ENCODE measurements at regions not wholly inside any gene's neighbourhood (a gene's known extent, or its start where the extent isn't known, plus 50 kb on each side); places are given as distances from the start of the nearest gene placed in this dataset.
"Not testable (repeated sequence)": the region's sequence is repeated elsewhere in the genome, so short reads cannot be mapped to it uniquely, and the experiment has no call there.

DNA sequence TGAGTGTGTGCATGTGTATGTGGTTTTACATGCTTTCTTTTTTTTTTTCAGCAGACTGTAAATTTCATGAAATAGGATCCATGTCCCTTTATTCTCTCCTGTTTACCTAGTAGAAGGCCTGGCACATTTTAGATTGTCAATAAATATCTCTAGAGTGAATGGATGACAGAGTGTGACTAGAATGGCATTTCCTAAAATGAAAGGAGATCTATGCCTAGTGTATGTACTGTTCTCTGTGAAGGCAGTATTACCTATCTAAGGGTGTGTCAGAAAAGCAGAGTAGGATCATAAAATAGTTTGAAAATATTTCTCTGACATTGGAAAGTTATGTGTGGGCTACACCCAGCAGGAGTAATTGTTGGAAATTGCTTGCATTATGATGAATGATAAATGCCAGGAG is 1876.0 kb upstream of the C9orf72 start:
- H3K9me1 ChIP-seq (ENCODE audit: control insufficient read depth, extremely low read depth, insufficient read depth, low read length): no peaks in the 10 kb centered on the region
- no peak overlapping the region for H2AFZ ChIP-seq (ENCODE audit: control insufficient read depth, low read length)
- TF ChIP-seq, protein P1, sequence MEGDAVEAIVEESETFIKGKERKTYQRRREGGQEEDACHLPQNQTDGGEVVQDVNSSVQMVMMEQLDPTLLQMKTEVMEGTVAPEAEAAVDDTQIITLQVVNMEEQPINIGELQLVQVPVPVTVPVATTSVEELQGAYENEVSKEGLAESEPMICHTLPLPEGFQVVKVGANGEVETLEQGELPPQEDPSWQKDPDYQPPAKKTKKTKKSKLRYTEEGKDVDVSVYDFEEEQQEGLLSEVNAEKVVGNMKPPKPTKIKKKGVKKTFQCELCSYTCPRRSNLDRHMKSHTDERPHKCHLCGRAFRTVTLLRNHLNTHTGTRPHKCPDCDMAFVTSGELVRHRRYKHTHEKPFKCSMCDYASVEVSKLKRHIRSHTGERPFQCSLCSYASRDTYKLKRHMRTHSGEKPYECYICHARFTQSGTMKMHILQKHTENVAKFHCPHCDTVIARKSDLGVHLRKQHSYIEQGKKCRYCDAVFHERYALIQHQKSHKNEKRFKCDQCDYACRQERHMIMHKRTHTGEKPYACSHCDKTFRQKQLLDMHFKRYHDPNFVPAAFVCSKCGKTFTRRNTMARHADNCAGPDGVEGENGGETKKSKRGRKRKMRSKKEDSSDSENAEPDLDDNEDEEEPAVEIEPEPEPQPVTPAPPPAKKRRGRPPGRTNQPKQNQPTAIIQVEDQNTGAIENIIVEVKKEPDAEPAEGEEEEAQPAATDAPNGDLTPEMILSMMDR (optimal IDR thresholded peaks at IDR 0.05 in 1 of 3, IDR thresholded peaks at IDR 0.05 in 1 of 3, conservative IDR thresholded peaks at IDR 0.05 in 1 of 3; ENCODE audit: extremely low read depth in 1 of 3, insufficient read depth in 2 of 3, low read length in 3 of 3): no peak
- TF ChIP-seq EZH2 (IDR thresholded peaks at IDR 0.05; ENCODE audit: low read length): no peak
- H3K4me2 ChIP-seq (ENCODE audit: control insufficient read depth, extremely low read depth, insufficient read depth, low read depth, low read length): no peak overlapping the region
- no peak overlapping the region for H3K27ac ChIP-seq (ENCODE audit: control insufficient read depth, insufficient read depth, low read length)
- H3K4me3 ChIP-seq (ENCODE audit: control insufficient read depth in 2 of 3, extremely low read depth in 1 of 3, insufficient read depth in 2 of 3, low read depth in 1 of 3, low read length in 3 of 3): no peak overlapping the region
- H4K20me1 ChIP-seq (ENCODE audit: control insufficient read depth, extremely low read depth, insufficient read depth, low read length): no peaks in the 10 kb centered on the region
- no peaks in the 10 kb centered on the region for H3K4me1 ChIP-seq (ENCODE audit: control insufficient read depth, extremely low read depth, insufficient read depth, low read length)
- H3K36me3 ChIP-seq (ENCODE audit: control insufficient read depth in 2 of 2, extremely low read depth in 1 of 2, insufficient read depth in 2 of 2, low read length in 2 of 2): no peaks in the 10 kb centered on the region
- dilution Hi-C loops (cut with MboI; ENCODE audit: extremely low pct_ligation_motif_present, low sequenced_read_pairs): no loop called here
- DNase-seq (ENCODE audit: low read depth, low spot score) (no peak), FAIRE-seq (no peak)
- no peaks in the 10 kb centered on the region for H3K9me3 ChIP-seq (ENCODE audit: control insufficient read depth, low read depth, low read length)
- no peak overlapping the region for H3K9ac ChIP-seq (ENCODE audit: control insufficient read depth, extremely low read depth, insufficient read depth, low read length)
- no peaks in the 10 kb centered on the region for H3K79me2 ChIP-seq (ENCODE audit: control insufficient read depth, insufficient read depth, low read length)
- no peaks in the 10 kb centered on the region for H3K27me3 ChIP-seq (ENCODE audit: control insufficient read depth, extremely low read depth, insufficient read depth, low read length)

DNA sequence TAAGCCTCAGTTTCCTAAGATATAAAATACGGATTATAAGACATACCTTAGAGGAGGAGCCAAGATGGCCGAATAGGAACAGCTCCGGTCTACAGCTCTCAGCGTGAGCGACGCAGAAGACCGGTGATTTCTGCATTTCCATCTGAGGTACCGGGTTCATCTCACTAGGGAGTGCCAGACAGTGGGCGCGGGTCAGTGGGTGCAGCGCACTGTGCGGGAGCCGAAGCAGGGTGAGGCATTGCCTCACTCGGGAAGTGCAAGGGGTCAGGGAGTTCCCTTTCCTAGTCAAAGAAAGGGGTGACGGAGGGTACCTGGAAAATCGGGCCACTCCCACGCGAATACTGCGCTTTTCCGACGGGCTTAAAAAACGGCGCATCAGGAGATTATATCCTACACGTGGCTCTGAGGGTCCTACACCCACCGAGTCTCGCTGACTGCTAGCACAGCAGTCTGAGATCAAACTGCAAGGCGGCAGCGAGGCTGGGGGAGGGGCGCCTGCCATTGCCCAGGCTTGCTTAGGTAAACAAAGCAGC is 1877.1 kb upstream of the C9orf72 start:
- H3K9ac ChIP-seq (ENCODE audit: control insufficient read depth, extremely low read depth, insufficient read depth, low read length); H3K9me3 ChIP-seq (ENCODE audit: control insufficient read depth, low read depth, low read length); H3K9me1 ChIP-seq (ENCODE audit: control insufficient read depth, extremely low read depth, insufficient read depth, low read length); H3K36me3 ChIP-seq (ENCODE audit: control insufficient read depth in 2 of 2, extremely low read depth in 1 of 2, insufficient read depth in 2 of 2, low read length in 2 of 2); H3K27me3 ChIP-seq (ENCODE audit: control insufficient read depth, extremely low read depth, insufficient read depth, low read length); FAIRE-seq; H3K4me2 ChIP-seq (ENCODE audit: control insufficient read depth, extremely low read depth, insufficient read depth, low read depth, low read length); H2AFZ ChIP-seq (ENCODE audit: control insufficient read depth, low read length); H3K4me3 ChIP-seq (ENCODE audit: control insufficient read depth in 2 of 3, extremely low read depth in 1 of 3, insufficient read depth in 2 of 3, low read depth in 1 of 3, low read length in 3 of 3); dilution Hi-C loops (cut with MboI; ENCODE audit: extremely low pct_ligation_motif_present, low sequenced_read_pairs); H4K20me1 ChIP-seq (ENCODE audit: control insufficient read depth, extremely low read depth, insufficient read depth, low read length); DNase-seq (ENCODE audit: low read depth, low spot score); H3K4me1 ChIP-seq (ENCODE audit: control insufficient read depth, extremely low read depth, insufficient read depth, low read length); H3K27ac ChIP-seq (ENCODE audit: control insufficient read depth, insufficient read depth, low read length); H3K79me2 ChIP-seq (ENCODE audit: control insufficient read depth, insufficient read depth, low read length): not testable (repeated sequence)

DNA sequence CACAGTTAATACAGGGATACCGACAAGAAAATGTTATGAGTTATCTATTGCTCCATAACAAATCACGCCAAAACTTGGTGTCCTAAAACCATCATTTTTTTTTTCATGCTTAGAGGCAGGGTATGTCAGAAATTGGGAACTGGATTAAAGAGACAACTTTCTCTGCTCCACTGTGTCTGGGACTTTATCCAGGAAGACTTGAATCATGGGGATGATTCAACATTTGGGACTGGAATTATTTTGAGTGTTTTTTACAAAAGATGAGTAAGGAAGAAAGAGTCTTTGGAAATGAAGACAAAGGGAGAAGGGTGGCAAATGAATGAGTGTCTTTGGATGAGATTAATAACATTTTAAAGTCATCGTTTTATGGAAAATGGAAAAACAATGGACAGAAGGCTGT is 1883.7 kb upstream of the C9orf72 start:
- Histone ChIP-seq H3K4me2 (ENCODE audit: control insufficient read depth, extremely low read depth, insufficient read depth, low read depth, low read length) (no peak overlapping the region), H4K20me1 (ENCODE audit: control insufficient read depth, extremely low read depth, insufficient read depth, low read length) (no peaks in the 10 kb centered on the region), H3K9me3 (ENCODE audit: control insufficient read depth, low read depth, low read length) (no peaks in the 10 kb centered on the region), H3K36me3 (ENCODE audit: control insufficient read depth in 2 of 2, extremely low read depth in 1 of 2, insufficient read depth in 2 of 2, low read length in 2 of 2) (no peaks in the 10 kb centered on the region), H3K27me3 (ENCODE audit: control insufficient read depth, extremely low read depth, insufficient read depth, low read length) (no peaks in the 10 kb centered on the region), H3K4me3 (ENCODE audit: control insufficient read depth in 2 of 3, extremely low read depth in 1 of 3, insufficient read depth in 2 of 3, low read depth in 1 of 3, low read length in 3 of 3) (no peak overlapping the region), H2AFZ (ENCODE audit: control insufficient read depth, low read length) (no peak overlapping the region), H3K79me2 (ENCODE audit: control insufficient read depth, insufficient read depth, low read length) (no peaks in the 10 kb centered on the region), H3K9me1 (ENCODE audit: control insufficient read depth, extremely low read depth, insufficient read depth, low read length) (no peaks in the 10 kb centered on the region), H3K27ac (ENCODE audit: control insufficient read depth, insufficient read depth, low read length) (no peak overlapping the region), H3K9ac (ENCODE audit: control insufficient read depth, extremely low read depth, insufficient read depth, low read length) (no peak overlapping the region), H3K4me1 (ENCODE audit: control insufficient read depth, extremely low read depth, insufficient read depth, low read length) (no peaks in the 10 kb centered on the region)
- dilution Hi-C loops (cut with MboI; ENCODE audit: extremely low pct_ligation_motif_present, low sequenced_read_pairs): no loop called here
- FAIRE-seq (no peak), DNase-seq (ENCODE audit: low read depth, low spot score) (no peak)
- TF ChIP-seq EZH2 (IDR thresholded peaks at IDR 0.05; ENCODE audit: low read length): no peak
- TF ChIP-seq, protein P1 (optimal IDR thresholded peaks at IDR 0.05 in 1 of 3, IDR thresholded peaks at IDR 0.05 in 1 of 3, conservative IDR thresholded peaks at IDR 0.05 in 1 of 3; ENCODE audit: extremely low read depth in 1 of 3, insufficient read depth in 2 of 3, low read length in 3 of 3): no peak

All from keratinocyte (primary cell).